Hindlimb muscle (tissue), 1 donor: ENCODE measurements at regions not wholly inside any gene's neighbourhood (a gene's known extent, or its start where the extent isn't known, plus 50 kb on each side); places are given as distances from the start of the nearest gene placed in this dataset.
"Not testable (repeated sequence)": the region's sequence is repeated elsewhere in the genome, so short reads cannot be mapped to it uniquely, and the experiment has no call there.

Source experiments
- DNase-seq: peaks from one replicate; pipeline ENCODE4 v3.0.0-alpha.2; 2013

GRCh38 chr13:50758796-50759195, 84.7 kb downstream of the DLEU7 start:
- DNase-seq, result no peak

- no peak for DNase-seq
These were observed 82.7 kb downstream of the DLEU7 start for GRCh38 chr13:50760751-50761150.

GRCh38 chr13:50761406-50761805, 82.1 kb downstream of the DLEU7 start:
- no peak for DNase-seq

- DNase-seq, result no peak
These were observed 80.4 kb downstream of the DLEU7 start for GRCh38 chr13:50762969-50763567.

- peak; percentile 21 for DNase-seq
These were observed 77.5 kb downstream of the DLEU7 start for GRCh38 chr13:50766013-50766412.

GRCh38 chr13:50766695-50767094, 76.8 kb downstream of the DLEU7 start:
- no peak for DNase-seq

- not testable (repeated sequence) for DNase-seq
These were observed 70.6 kb downstream of the DLEU7 start for GRCh38 chr13:50772881-50773280.
